ENCODE measurements at regions not wholly inside any gene's neighbourhood (a gene's known extent, or its start where the extent isn't known, plus 50 kb on each side); places are given as distances from the start of the nearest gene placed in this dataset.

DNA sequence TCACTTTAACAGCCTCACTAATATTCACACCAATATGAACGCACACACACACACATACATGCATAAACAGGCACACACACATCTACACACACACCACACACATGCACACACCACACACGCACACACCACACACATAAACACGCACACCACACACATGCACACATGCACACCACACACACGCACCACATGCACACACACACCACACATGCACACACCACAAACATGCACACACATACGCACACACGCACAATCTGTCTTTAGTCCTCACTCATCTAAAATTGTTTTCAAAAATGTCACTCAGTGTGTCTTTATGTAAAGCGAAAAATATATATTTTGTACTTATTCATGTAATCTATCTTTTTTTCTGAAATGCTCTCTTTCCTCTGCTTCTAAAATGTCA, 158.1 kb upstream of the SGCG start:
- no peak for DNase-seq
- Histone ChIP-seq H3K27me3 (ENCODE audit: low read length) (peaks cover 5% of the 10 kb centered on the region; the same call in 1 of the 2 replicates), H2AFZ (ENCODE audit: low read length) (no peak overlapping the region), H4K20me1 (ENCODE audit: low read length) (no peaks in the 10 kb centered on the region), H3K27ac (ENCODE audit: low read length) (no peak overlapping the region), H3K9ac (ENCODE audit: low read length) (no peak overlapping the region), H3K36me3 (ENCODE audit: low read depth, low read length) (no peaks in the 10 kb centered on the region; the same call in 1 of the 2 replicates), H3K4me3 (ENCODE audit: low read length) (no peak overlapping the region), H3K4me2 (ENCODE audit: low read length) (no peak overlapping the region), H3K4me1 (ENCODE audit: insufficient read depth, low read length) (no peaks in the 10 kb centered on the region), H3K9me3 (ENCODE audit: low read length) (no peaks in the 10 kb centered on the region), H3K79me2 (ENCODE audit: low read length) (no peaks in the 10 kb centered on the region), H3K9me2 (replicated peaks; ENCODE audit: low read length) (no peaks in the 10 kb centered on the region), H3F3A (ENCODE audit: low read length, unreplicated experiment) (no peaks in the 10 kb centered on the region)
- ChIA-PET CTCF (no interaction called here), POLR2A (ENCODE audit: unreplicated experiment) (no interaction called here)
- intact Hi-C loops (cut with micrococcal nuclease), result no loop called here
- no peak for ATAC-seq
- BruUV-seq (replicated peaks), result no TSS peak
- no peak for TF ChIP-seq EZH2 (IDR thresholded peaks at IDR 0.05; ENCODE audit: low read length, unreplicated experiment)
- TF ChIP-seq CTCF (conservative IDR thresholded peaks at IDR 0.05; ENCODE audit: low read depth, low read length), result no peak

DNA sequence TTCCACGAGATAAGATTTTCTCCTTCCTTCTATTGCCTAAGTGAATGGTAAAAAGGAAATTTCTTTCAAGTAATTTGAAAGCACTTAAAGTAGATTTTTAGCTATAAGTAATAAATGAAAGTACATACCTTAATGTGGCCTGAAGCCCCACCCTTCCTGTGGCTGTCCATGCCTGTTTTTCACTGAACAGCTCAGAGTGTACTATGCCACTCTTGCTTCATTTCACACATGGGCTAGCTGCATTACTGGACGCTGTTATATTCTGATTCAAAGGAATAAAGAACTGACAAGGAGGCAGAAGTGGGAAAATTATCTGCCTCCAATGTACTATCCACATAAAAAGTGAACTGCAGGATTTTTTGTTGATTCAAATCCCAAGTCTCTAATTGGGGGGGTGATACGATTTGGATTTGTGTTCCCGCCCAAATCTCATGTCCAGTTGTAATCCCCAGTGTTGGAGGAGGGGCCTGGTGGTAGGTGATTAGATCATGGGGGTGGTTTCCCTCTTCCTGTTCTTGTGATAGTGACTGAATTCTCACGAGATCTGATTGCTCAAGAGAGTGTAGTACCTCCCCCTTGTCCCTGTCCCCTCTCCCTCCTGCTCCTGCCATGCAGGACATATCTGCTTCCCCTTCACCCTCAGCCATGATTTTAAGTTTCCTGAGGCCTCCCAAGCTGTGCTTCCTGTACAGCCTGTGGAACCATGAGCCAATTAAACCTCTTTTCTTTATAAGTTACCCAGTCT, 154.7 kb upstream of the SGCG start:
- Histone ChIP-seq H3K9me3 (ENCODE audit: low read length) (no peaks in the 10 kb centered on the region), H3K4me2 (ENCODE audit: low read length) (no peak overlapping the region), H3K4me3 (ENCODE audit: low read length) (no peak overlapping the region), H3K79me2 (ENCODE audit: low read length) (no peaks in the 10 kb centered on the region), H4K20me1 (ENCODE audit: low read length) (no peaks in the 10 kb centered on the region), H3K4me1 (ENCODE audit: insufficient read depth, low read length) (no peaks in the 10 kb centered on the region), H3K27ac (ENCODE audit: low read length) (no peak overlapping the region), H3K9me2 (replicated peaks; ENCODE audit: low read length) (no peaks in the 10 kb centered on the region), H2AFZ (ENCODE audit: low read length) (no peak overlapping the region), H3K9ac (ENCODE audit: low read length) (no peak overlapping the region), H3K27me3 (ENCODE audit: low read length) (peaks cover 5% of the 10 kb centered on the region; the same call in 1 of the 2 replicates), H3K36me3 (ENCODE audit: low read depth, low read length) (no peaks in the 10 kb centered on the region), H3F3A (ENCODE audit: low read length, unreplicated experiment) (no peaks in the 10 kb centered on the region)
- ATAC-seq (no peak), DNase-seq (no peak)
- no TSS peak for BruUV-seq (replicated peaks)
- TF ChIP-seq CTCF (conservative IDR thresholded peaks at IDR 0.05; ENCODE audit: low read depth, low read length) (no peak), EZH2 (IDR thresholded peaks at IDR 0.05; ENCODE audit: low read length, unreplicated experiment) (no peak), EZH2phosphoT487 (IDR thresholded peaks at IDR 0.05; ENCODE audit: borderline replicate concordance, low read length) (no peak)
- intact Hi-C loops (cut with micrococcal nuclease), result no loop called here
- POLR2A ChIA-PET (ENCODE audit: unreplicated experiment), result no interaction called here
- CTCF ChIA-PET, result no interaction called here

- TF ChIP-seq CTCF (conservative IDR thresholded peaks at IDR 0.05; ENCODE audit: low read depth, low read length) (no peak), EZH2phosphoT487 (IDR thresholded peaks at IDR 0.05; ENCODE audit: borderline replicate concordance, low read length) (no peak), EZH2 (IDR thresholded peaks at IDR 0.05; ENCODE audit: low read length, unreplicated experiment) (no peak)
- Histone ChIP-seq H4K20me1 (ENCODE audit: low read length) (no peaks in the 10 kb centered on the region), H3K9ac (ENCODE audit: low read length) (no peak overlapping the region), H2AFZ (ENCODE audit: low read length) (no peak overlapping the region), H3K9me3 (ENCODE audit: low read length) (no peaks in the 10 kb centered on the region), H3K9me2 (replicated peaks; ENCODE audit: low read length) (no peaks in the 10 kb centered on the region), H3K27me3 (ENCODE audit: low read length) (no peaks in the 10 kb centered on the region), H3K4me2 (ENCODE audit: low read length) (no peak overlapping the region), H3K27ac (ENCODE audit: low read length) (no peak overlapping the region), H3K36me3 (ENCODE audit: low read depth, low read length) (no peaks in the 10 kb centered on the region), H3F3A (ENCODE audit: low read length, unreplicated experiment) (no peaks in the 10 kb centered on the region), H3K79me2 (ENCODE audit: low read length) (no peaks in the 10 kb centered on the region), H3K4me3 (ENCODE audit: low read length) (no peak overlapping the region), H3K4me1 (ENCODE audit: insufficient read depth, low read length) (no peaks in the 10 kb centered on the region)
- no TSS peak for BruUV-seq (replicated peaks)
- intact Hi-C loops (cut with micrococcal nuclease), result no loop called here
- no peak for ATAC-seq
- no peak for DNase-seq
- POLR2A ChIA-PET (ENCODE audit: unreplicated experiment), result no interaction called here
- CTCF ChIA-PET, result no interaction called here
Measured at GRCh38 chr13:23039266-23039935, 141.4 kb upstream of the SGCG start.
